Choroid plexus epithelial cell (primary cell): ENCODE measurements at regions not wholly inside any gene's neighbourhood (a gene's known extent, or its start where the extent isn't known, plus 50 kb on each side); places are given as distances from the start of the nearest gene placed in this dataset.
A peak's percentile ranks its signal among the peaks of the same experiment; 100 is the strongest.

Experiments
- DNase-seq: peaks from one replicate; pipeline ENCODE4 v3.0.0-alpha.2; 2010; ENCODE audit warnings: low read depth
- H3K4me3 ChIP-seq: 2 replicates; pipeline ENCODE4 v1.5.1; 2011; ENCODE audit warnings: low read depth, mild to moderate bottlenecking, control low read depth, low read length, moderate library complexity
- TF ChIP-seq, protein P1 (sequence below): conservative IDR thresholded peaks from 2 replicates; pipeline ENCODE4 v1.5.1; 2011; ENCODE audit warnings: low read depth, mild to moderate bottlenecking, control low read depth, inconsistent platforms, low read length, moderate library complexity

DNA sequence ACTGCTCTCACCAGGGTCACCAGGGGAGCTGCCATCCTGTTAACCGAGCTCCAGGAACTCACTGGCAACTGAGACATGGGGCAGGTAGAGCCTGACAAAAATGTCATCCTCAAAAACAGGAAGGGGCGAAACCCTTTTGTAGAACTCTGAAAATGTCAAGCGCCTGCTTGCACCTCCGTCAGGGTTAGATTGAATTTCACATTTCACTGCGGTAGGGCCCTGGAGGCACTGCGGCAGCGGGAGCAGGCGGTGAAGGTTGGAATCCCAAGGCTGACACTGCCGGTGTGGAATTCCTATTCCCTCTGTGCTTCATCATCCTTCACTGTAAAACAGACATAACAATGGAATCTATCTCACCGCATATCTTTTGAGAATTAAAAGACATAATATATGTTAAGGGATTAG, 142.8 kb upstream of the TMCC3 start:
- TF ChIP-seq, protein P1, sequence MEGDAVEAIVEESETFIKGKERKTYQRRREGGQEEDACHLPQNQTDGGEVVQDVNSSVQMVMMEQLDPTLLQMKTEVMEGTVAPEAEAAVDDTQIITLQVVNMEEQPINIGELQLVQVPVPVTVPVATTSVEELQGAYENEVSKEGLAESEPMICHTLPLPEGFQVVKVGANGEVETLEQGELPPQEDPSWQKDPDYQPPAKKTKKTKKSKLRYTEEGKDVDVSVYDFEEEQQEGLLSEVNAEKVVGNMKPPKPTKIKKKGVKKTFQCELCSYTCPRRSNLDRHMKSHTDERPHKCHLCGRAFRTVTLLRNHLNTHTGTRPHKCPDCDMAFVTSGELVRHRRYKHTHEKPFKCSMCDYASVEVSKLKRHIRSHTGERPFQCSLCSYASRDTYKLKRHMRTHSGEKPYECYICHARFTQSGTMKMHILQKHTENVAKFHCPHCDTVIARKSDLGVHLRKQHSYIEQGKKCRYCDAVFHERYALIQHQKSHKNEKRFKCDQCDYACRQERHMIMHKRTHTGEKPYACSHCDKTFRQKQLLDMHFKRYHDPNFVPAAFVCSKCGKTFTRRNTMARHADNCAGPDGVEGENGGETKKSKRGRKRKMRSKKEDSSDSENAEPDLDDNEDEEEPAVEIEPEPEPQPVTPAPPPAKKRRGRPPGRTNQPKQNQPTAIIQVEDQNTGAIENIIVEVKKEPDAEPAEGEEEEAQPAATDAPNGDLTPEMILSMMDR, result no peak
- DNase-seq, result peak; percentile 84
- H3K4me3 ChIP-seq, result no peak overlapping the region

DNA sequence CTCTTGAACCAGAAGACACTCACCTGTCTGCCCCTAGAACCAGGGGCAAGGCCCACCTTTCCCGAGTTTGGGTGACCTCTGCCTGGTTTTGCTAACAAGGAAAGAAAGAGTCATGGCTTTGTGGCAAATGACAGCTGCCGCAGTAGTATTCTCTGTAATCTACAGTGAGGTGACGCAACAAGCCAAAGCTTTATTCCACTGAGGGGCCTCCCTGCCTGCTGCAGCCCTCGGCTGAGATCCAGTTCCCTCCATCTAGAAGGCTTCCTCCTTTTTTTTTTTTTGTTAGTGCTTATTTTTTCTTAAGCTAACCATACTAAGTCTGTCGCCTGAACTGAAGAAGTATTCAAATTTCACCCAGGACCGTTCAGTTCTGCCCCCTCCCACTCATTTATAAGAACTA, 142.3 kb upstream of the TMCC3 start:
- no peak overlapping the region for H3K4me3 ChIP-seq
- peak; percentile 82 for DNase-seq
- TF ChIP-seq, protein P1, result no peak

DNA sequence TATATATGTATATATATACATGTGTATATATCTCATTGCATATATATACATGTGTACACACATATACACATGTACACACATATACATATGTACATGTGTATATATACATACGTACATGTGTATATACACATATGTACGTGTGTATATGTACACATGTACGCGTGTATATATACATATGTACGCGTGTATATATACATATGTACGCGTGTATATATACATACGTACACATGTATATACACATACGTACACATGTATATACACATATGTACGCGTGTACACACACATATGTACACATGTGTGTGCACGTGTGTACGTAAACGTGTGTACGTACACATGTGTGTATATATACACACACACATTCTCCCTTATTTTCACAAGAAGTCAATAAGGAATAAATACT, 141.6 kb upstream of the TMCC3 start:
- H3K4me3 ChIP-seq, result no peak overlapping the region
- no peak for DNase-seq
- TF ChIP-seq, protein P1, result no peak

DNA sequence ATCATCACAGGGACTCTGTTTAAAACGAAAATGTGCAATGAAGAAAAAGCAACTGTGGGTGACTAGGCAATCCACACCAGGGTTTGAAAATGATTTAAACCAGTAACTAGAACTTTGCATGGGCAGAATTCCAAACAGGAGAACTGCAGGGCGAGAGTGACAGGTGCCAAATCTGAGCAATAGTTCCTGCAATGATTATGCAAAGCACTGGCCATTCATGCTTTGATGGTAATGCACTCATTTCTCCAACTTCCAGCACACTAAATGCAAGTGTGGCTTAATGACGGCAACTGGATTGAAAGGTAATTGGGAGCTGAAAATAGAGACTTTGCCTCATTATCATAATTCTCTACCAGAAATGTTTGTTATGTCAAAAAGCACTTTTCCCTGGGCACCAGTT, 140.5 kb upstream of the TMCC3 start:
- no peak overlapping the region for H3K4me3 ChIP-seq
- DNase-seq, result no peak
- TF ChIP-seq, protein P1, result no peak

DNA sequence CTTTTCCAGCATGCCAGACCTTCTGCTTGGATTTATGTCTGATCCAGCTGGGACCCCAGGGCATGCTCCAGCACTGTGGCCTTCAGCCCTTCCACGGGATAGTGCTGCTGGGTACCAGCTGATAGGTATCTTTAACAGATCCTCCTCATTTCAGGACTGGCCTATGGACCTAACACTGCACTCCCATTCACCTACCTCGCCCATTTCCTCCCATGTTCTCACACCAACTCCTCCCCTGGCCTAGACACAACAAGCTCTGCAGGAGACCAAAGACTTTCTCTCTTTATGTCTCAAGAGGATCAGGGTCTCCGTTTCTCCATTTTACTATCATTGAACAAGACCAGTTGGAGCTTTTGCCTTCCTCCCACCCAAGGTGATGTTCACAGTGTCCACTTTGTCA, 140.0 kb upstream of the TMCC3 start:
- TF ChIP-seq, protein P1, result no peak
- DNase-seq, result no peak
- H3K4me3 ChIP-seq, result no peak overlapping the region

DNA sequence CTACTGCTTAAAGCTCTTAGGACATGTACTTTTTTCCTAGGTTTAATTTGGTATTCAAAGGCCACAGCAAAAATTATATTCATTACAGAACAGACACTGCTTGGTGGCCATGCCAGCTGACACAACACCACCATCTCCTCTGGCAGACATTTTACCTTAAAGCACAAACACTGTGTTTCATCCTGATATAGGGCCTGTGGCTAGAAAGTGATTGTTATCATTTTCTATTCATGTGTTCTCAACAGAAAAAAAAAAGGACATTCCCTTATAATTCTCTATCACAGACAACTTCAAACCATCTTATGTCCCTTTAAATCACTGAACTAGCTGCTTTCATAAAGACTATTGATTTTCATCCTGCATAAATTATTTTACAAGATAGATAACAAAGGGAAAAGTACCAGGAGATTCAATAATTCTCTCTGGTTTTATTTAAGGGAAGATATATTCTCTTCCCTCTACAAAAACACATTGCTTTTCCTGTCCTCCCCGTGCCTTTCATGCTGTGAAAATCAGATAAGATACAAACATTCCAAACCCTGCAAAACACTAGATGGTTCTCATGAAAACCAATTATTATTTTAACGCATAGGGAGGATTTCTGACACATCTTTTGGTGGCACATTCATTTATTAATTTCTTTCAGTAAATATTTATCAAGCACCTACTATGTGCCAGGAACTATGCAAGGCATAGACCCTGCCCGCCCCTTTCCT, 139.3 kb upstream of the TMCC3 start:
- DNase-seq, result peak; percentile 56
- TF ChIP-seq, protein P1, result no peak
- no peak overlapping the region for H3K4me3 ChIP-seq

DNA sequence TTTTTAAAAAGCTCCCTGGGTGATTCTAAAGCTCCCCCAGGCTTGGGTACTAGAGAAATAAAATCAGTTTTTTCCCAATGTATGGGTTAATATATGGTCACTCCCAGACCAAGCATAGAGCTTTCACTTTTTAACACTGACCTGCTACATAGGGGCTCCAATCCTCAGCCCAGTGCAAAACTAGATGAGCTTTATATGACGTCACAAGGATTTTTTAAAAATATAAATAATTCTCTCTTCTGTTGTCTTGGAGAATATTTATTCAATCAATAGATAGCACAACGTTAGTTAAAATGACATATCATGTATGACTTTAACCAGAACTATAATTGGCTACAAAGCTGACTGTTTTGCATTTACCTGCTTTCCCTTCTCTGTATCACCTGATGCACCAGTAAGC, 137.9 kb upstream of the TMCC3 start:
- TF ChIP-seq, protein P1, result no peak
- H3K4me3 ChIP-seq, result no peak overlapping the region
- DNase-seq, result no peak
